CD14-positive monocyte (primary cell): ENCODE measurements at regions not wholly inside any gene's neighbourhood (a gene's known extent, or its start where the extent isn't known, plus 50 kb on each side); places are given as distances from the start of the nearest gene placed in this dataset.

Source experiments
- DNase-seq, 3 donors: peaks; one replicate each; pipeline ENCODE4 v3.0.0-alpha.2; 2011 to 2022
- H2AFZ ChIP-seq: 2 replicates; pipeline ENCODE4 v1.6.0; 2012; ENCODE audit warnings: mild to moderate bottlenecking, low read depth, low read length, inconsistent platforms; ENCODE audit not compliant: insufficient read depth, poor library complexity, severe bottlenecking
- H3K27ac ChIP-seq, 2 donors: 1 replicate in 1 of 2; 2 replicates in 1 of 2; pipeline ENCODE4 v1.5.1; 2012 to 2013; ENCODE audit warnings: low read length in 2 of 2, control low read depth in 1 of 2, inconsistent platforms in 1 of 2, low read depth in 1 of 2, mild to moderate bottlenecking in 1 of 2
- H3K27me3 ChIP-seq, 2 donors: one replicate each; pipeline versions ENCODE4 v1.6.0 to v1.6.1; 2011 to 2013; ENCODE audit warnings: low read length in 2 of 2; ENCODE audit not compliant: control insufficient read depth in 2 of 2, insufficient read depth in 2 of 2
- H3K36me3 ChIP-seq, 2 donors: replicated peaks in 1 of 2; 1 replicate in 1 of 2; 2 replicates in 1 of 2; pipeline versions ENCODE4 v1.5.1 to v1.6.1; 2012 to 2013; ENCODE audit warnings: low read length in 2 of 2, control low read depth in 1 of 2, inconsistent platforms in 1 of 2, mild to moderate bottlenecking in 1 of 2; ENCODE audit not compliant: insufficient read depth in 2 of 2, control insufficient read depth in 1 of 2
- H3K4me1 ChIP-seq, 2 donors: 1 replicate in 1 of 2; 2 replicates in 1 of 2; pipeline versions ENCODE4 v1.5.1 to v1.6.1; 2012 to 2013; ENCODE audit warnings: low read length in 2 of 2, control low read depth in 1 of 2, inconsistent platforms in 1 of 2, mild to moderate bottlenecking in 1 of 2, moderate library complexity in 1 of 2; ENCODE audit not compliant: insufficient read depth in 2 of 2, control insufficient read depth in 1 of 2
- H3K4me2 ChIP-seq: replicated peaks from 2 replicates; pipeline ENCODE3; 2012; ENCODE audit warnings: low read length, moderate library complexity, mild to moderate bottlenecking; ENCODE audit not compliant: poor library complexity, severe bottlenecking; ENCODE audit errors: extremely low read depth
- H3K4me3 ChIP-seq, 3 experiments: fragments of 200-600 bp in 1 of 3; sonication (generic) in 1 of 3; replicated peaks in 1 of 3; 1 replicate in 2 of 3; 2 replicates in 1 of 3; pipeline ENCODE4 v1.5.1; 2011 to 2013; ENCODE audit warnings: low read length in 3 of 3, mild to moderate bottlenecking in 3 of 3, control low read depth in 2 of 3, low read depth in 2 of 3, inconsistent platforms in 1 of 3, moderate library complexity in 1 of 3
- H3K79me2 ChIP-seq: 2 replicates; pipeline ENCODE4 v1.6.0; 2012; ENCODE audit warnings: mild to moderate bottlenecking, control low read depth, inconsistent platforms, low read length, moderate library complexity; ENCODE audit not compliant: insufficient read depth
- H3K9ac ChIP-seq: 2 replicates; pipeline ENCODE4 v1.6.0; 2017; ENCODE audit warnings: low read length, mild to moderate bottlenecking; ENCODE audit not compliant: insufficient read depth, poor library complexity, severe bottlenecking
- H3K9me3 ChIP-seq, 2 donors: replicated peaks in 1 of 2; 1 replicate in 1 of 2; 2 replicates in 1 of 2; pipeline versions ENCODE4 v1.5.1 to v1.6.1; 2012 to 2013; ENCODE audit warnings: low read length in 2 of 2, control low read depth in 1 of 2; ENCODE audit not compliant: control insufficient read depth in 1 of 2, insufficient read depth in 1 of 2
- H4K20me1 ChIP-seq: 2 replicates; pipeline ENCODE4 v1.6.0; 2012; ENCODE audit warnings: mild to moderate bottlenecking, low read length, control low read depth, moderate library complexity; ENCODE audit not compliant: insufficient read depth
- H3K27ac Mint-ChIP-seq, 7 donors: one replicate each; pipeline ENCODE4 v1.8.0; 2020; ENCODE audit warnings: mild to moderate bottlenecking in 7 of 7, mixed read lengths in 7 of 7, moderate library complexity in 6 of 7, inconsistent platforms in 2 of 7
- H3K27me3 Mint-ChIP-seq, 3 donors: one replicate each; pipeline ENCODE4 v1.8.0; 2021 to 2022; ENCODE audit warnings: low read depth in 3 of 3, mild to moderate bottlenecking in 3 of 3, mixed read lengths in 3 of 3, moderate library complexity in 3 of 3, inconsistent platforms in 1 of 3
- H3K36me3 Mint-ChIP-seq, 2 donors: one replicate each; pipeline ENCODE4 v1.8.0; 2020; ENCODE audit warnings: mixed read lengths in 2 of 2, inconsistent platforms in 1 of 2, mild to moderate bottlenecking in 1 of 2
- H3K4me1 Mint-ChIP-seq: one replicate; pipeline ENCODE4 v1.8.0; 2020; ENCODE audit warnings: mild to moderate bottlenecking, mixed read lengths
- H3K4me3 Mint-ChIP-seq, 2 donors: one replicate each; pipeline ENCODE4 v1.8.0; 2020; ENCODE audit warnings: mild to moderate bottlenecking in 2 of 2, mixed read lengths in 2 of 2, moderate library complexity in 1 of 2
- H3K9me3 Mint-ChIP-seq, 7 donors: one replicate each; pipeline ENCODE4 v1.8.0; 2020 to 2022; ENCODE audit warnings: mixed read lengths in 7 of 7, mild to moderate bottlenecking in 6 of 7, moderate library complexity in 6 of 7, inconsistent platforms in 2 of 7
- CTCF ChIP-seq: fragments of 200-600 bp; IDR thresholded peaks from one replicate; pipeline ENCODE4 v1.8.0; 2022; ENCODE audit warnings: antibody characterized with exemption, mild to moderate bottlenecking
- WGBS: methylation state at CpG from one replicate; pipeline ENCODE4 v1.1.5; 2013; ENCODE audit warnings: missing lambda C conversion rate; ENCODE audit not compliant: insufficient coverage; 5-methylcytosine and 5-hydroxymethylcytosine counted together
- intact Hi-C, 2 donors: fragments of 100-400 bp; cut with micrococcal nuclease; formaldehyde crosslinking; loops; one replicate each; pipeline versions ENCODE4 v1.15.0 to v1.15.1; 2023

DNA sequence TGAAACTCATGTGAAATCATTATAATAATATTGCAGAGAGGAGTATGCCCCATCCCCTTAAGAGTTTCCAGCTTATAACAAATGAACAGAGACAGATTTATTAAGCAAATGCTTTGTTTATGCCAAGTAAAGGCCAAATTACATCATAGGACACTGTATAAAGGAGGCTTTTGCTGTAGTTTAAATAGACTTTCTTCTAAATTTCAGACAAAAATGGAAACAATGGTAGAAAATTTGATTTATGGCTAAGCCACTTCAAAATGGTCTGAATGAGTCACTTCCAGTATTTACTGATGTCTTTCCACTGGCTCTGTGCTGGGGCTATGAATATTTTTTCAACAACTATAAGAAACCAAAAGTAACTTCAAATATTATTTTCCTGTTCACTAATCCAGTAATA lies 81.1 kb upstream of the ST6GALNAC5 start:
- intact Hi-C loops: no loop called here
- H2AFZ ChIP-seq: no peak overlapping the region

GRCh38 chr1:76793594-76793993 lies 73.7 kb upstream of the ST6GALNAC5 start:
- no peak for TF ChIP-seq CTCF
- H4K20me1 ChIP-seq: no peaks in the 10 kb centered on the region
- no peak overlapping the region for H2AFZ ChIP-seq
- no peak overlapping the region for H3K4me3 Mint-ChIP-seq
- DNase-seq: no peak
- no peaks in the 10 kb centered on the region for H3K79me2 ChIP-seq
- H3K36me3 Mint-ChIP-seq: no peaks in the 10 kb centered on the region
- intact Hi-C loops: no loop called here
- no peaks in the 10 kb centered on the region for H3K4me1 Mint-ChIP-seq
- no peaks in the 10 kb centered on the region for H3K4me1 ChIP-seq
- no CpG with 5 or more reads among the region's 2 CpGs for WGBS
- H3K9ac ChIP-seq: no peak overlapping the region
- no peaks in the 10 kb centered on the region for H3K27me3 Mint-ChIP-seq
- no peaks in the 10 kb centered on the region for H3K36me3 ChIP-seq
- H3K27me3 ChIP-seq: no peaks in the 10 kb centered on the region
- H3K27ac ChIP-seq: no peak overlapping the region
- H3K9me3 ChIP-seq: no peaks in the 10 kb centered on the region
- H3K9me3 Mint-ChIP-seq: peaks cover 0 to 6% (median 2%) of the 10 kb centered on the region in 7 donors
- no peak overlapping the region for H3K4me2 ChIP-seq
- H3K27ac Mint-ChIP-seq: no peak overlapping the region
- no peak overlapping the region for H3K4me3 ChIP-seq

More for the DNA sequence above, 81.1 kb upstream of the ST6GALNAC5 start:
- H3K4me3 Mint-ChIP-seq: no peak overlapping the region
- Histone ChIP-seq H3K79me2 (no peaks in the 10 kb centered on the region), H3K27me3 (no peaks in the 10 kb centered on the region), H3K9me3 (peaks cover 0 to 2% of the 10 kb centered on the region in 2 donors), H3K27ac (no peak overlapping the region), H3K4me1 (no peaks in the 10 kb centered on the region), H3K4me2 (no peak overlapping the region), H4K20me1 (no peaks in the 10 kb centered on the region), H3K4me3 (no peak overlapping the region), H3K9ac (no peak overlapping the region), H3K36me3 (no peaks in the 10 kb centered on the region)
- DNase-seq: no peak
- no peaks in the 10 kb centered on the region for H3K4me1 Mint-ChIP-seq
- H3K36me3 Mint-ChIP-seq: no peaks in the 10 kb centered on the region
- peaks cover 0 to 5% (median 0%) of the 10 kb centered on the region in 7 donors for H3K9me3 Mint-ChIP-seq
- peaks cover 0 to 6% (median 0%) of the 10 kb centered on the region in 3 donors for H3K27me3 Mint-ChIP-seq
- no peak for TF ChIP-seq CTCF
- H3K27ac Mint-ChIP-seq: no peak overlapping the region
